ENCODE measurements at regions not wholly inside any gene's neighbourhood (a gene's known extent, or its start where the extent isn't known, plus 50 kb on each side); places are given as distances from the start of the nearest gene placed in this dataset.

DNA sequence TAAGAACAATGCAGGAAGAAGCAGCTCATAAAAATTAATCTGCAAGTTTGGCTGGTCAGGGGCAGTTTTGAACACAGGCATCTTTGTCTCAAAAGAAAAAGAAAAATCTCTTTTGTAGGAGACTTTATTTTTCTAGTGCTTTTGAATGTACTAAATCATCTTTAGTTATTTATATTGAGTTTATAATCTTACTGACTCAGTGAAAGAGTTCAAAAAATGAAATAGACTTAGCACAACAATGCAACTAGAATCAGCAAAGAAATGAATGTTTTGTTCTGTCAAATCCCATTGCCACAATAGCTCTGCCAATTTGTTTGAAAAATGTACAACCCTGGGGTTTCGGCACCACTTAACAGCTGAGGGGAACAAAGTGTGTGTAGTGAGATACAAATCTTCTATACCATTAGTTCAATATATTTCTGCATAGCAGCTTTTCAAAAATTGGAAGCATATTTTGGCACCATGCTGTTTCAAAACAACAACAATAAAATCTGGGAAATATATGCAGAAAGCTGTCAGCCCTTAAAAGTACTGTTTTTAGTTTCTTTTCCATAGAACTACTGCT is 1969.1 kb downstream of the MRPL39 start:
- TF ChIP-seq, protein P1, sequence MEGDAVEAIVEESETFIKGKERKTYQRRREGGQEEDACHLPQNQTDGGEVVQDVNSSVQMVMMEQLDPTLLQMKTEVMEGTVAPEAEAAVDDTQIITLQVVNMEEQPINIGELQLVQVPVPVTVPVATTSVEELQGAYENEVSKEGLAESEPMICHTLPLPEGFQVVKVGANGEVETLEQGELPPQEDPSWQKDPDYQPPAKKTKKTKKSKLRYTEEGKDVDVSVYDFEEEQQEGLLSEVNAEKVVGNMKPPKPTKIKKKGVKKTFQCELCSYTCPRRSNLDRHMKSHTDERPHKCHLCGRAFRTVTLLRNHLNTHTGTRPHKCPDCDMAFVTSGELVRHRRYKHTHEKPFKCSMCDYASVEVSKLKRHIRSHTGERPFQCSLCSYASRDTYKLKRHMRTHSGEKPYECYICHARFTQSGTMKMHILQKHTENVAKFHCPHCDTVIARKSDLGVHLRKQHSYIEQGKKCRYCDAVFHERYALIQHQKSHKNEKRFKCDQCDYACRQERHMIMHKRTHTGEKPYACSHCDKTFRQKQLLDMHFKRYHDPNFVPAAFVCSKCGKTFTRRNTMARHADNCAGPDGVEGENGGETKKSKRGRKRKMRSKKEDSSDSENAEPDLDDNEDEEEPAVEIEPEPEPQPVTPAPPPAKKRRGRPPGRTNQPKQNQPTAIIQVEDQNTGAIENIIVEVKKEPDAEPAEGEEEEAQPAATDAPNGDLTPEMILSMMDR (IDR thresholded peaks at IDR 0.05; ENCODE audit: control extremely low read depth in 1 of 3, insufficient read depth in 1 of 3, low read depth in 1 of 3, low read length in 3 of 3), result no peak
- TF ChIP-seq POLR2A (IDR thresholded peaks at IDR 0.05; ENCODE audit: control extremely low read depth in 1 of 2, low read depth in 2 of 2, low read length in 2 of 2) (no peak), CHD1 (IDR thresholded peaks at IDR 0.05; ENCODE audit: low read depth, low read length) (no peak), RAD21 (IDR thresholded peaks at IDR 0.05 in 1 of 2, conservative IDR thresholded peaks at IDR 0.05 in 1 of 2; ENCODE audit: low read depth in 2 of 2, low read length in 2 of 2) (no peak), TAF1 (IDR thresholded peaks at IDR 0.05; ENCODE audit: low read depth, low read length) (no peak), SP4 (IDR thresholded peaks at IDR 0.05; ENCODE audit: low read length) (no peak), GABPA (IDR thresholded peaks at IDR 0.05; ENCODE audit: borderline replicate concordance, insufficient read depth, low read length) (no peak), SRF (IDR thresholded peaks at IDR 0.05; ENCODE audit: low read depth, low read length) (no peak)
